ENCODE measurements at regions not wholly inside any gene's neighbourhood (a gene's known extent, or its start where the extent isn't known, plus 50 kb on each side); places are given as distances from the start of the nearest gene placed in this dataset.

GRCh38 chr13:91269237-91269636 is 78.2 kb upstream of the MIR17HG start:
- no peak overlapping the region for H3K4me2 ChIP-seq (ENCODE audit: low read depth, low read length)
- ATAC-seq (ENCODE audit: low read depth) (no peak), DNase-seq (no peak)
- no peak overlapping the region for H2AK5ac ChIP-seq (ENCODE audit: low read depth, low read length)
- no peak overlapping the region for H3K14ac ChIP-seq (replicated peaks; ENCODE audit: low read depth, low read length)
- H3K4me1 ChIP-seq (ENCODE audit: control insufficient read depth, insufficient read depth, low read length) = no peaks in the 10 kb centered on the region
- no peak overlapping the region for H3K18ac ChIP-seq (ENCODE audit: low read depth, low read length)
- H3K9me1 ChIP-seq (ENCODE audit: insufficient read depth, low read length) = no peaks in the 10 kb centered on the region
- H3K4me3 ChIP-seq (ENCODE audit: insufficient read depth, low read depth, low read length) = no peak overlapping the region
- no peak overlapping the region for H2BK120ac ChIP-seq (ENCODE audit: low read depth, low read length)
- H3K27me3 ChIP-seq (ENCODE audit: control insufficient read depth, insufficient read depth, low read length) = no peaks in the 10 kb centered on the region
- H3K36me3 ChIP-seq (ENCODE audit: control insufficient read depth, insufficient read depth, low read length) = no peaks in the 10 kb centered on the region
- no peak overlapping the region for H2BK20ac ChIP-seq (ENCODE audit: low read depth, low read length)
- intact Hi-C loops (cut with micrococcal nuclease) (no loop called here), dilution Hi-C loops (cut with HindIII; ENCODE audit: low sequenced_read_pairs, unreplicated experiment) (no loop called here), in situ Hi-C loops (cut with MboI; ENCODE audit: low sequenced_read_pairs) (no loop called here)
- no peak overlapping the region for H3K56ac ChIP-seq (ENCODE audit: extremely low read depth, insufficient read depth, low read length)
- H3K79me1 ChIP-seq (ENCODE audit: low read depth in 1 of 2, low read length in 2 of 2) = no peaks in the 10 kb centered on the region
- no peak overlapping the region for H2AFZ ChIP-seq (replicated peaks; ENCODE audit: low read length, poor library complexity)
- H3K9me3 ChIP-seq (ENCODE audit: control insufficient read depth, insufficient read depth, low read length) = no peaks in the 10 kb centered on the region
- CTCF ChIA-PET = no interaction called here
- H4K8ac ChIP-seq (ENCODE audit: low read depth in 2 of 2, low read length in 2 of 2) = no peak overlapping the region
- POLR2A ChIA-PET (ENCODE audit: unreplicated experiment) = no interaction called here
- H4K5ac ChIP-seq (ENCODE audit: low read depth, low read length) = no peak overlapping the region
- H2AK9ac ChIP-seq (replicated peaks; ENCODE audit: low read depth, low read length, poor library complexity) = no peak overlapping the region
- H3K4ac ChIP-seq (ENCODE audit: low read depth, low read length) = no peak overlapping the region
- H3K27ac ChIP-seq (ENCODE audit: insufficient read depth, low read length) = no peak overlapping the region
- no peak overlapping the region for H2BK5ac ChIP-seq (ENCODE audit: low read depth, low read length, poor library complexity, severe bottlenecking)
- no peak overlapping the region for H2BK15ac ChIP-seq (ENCODE audit: low read depth, low read length)
- no CpG with 5 or more reads among the region's 1 CpG for WGBS, 2 experiments (ENCODE audit: extremely low coverage in 2 of 2, insufficient read length in 1 of 2)
- H3K9ac ChIP-seq (ENCODE audit: low read depth, low read length) = no peak overlapping the region
- no TSS peak for BruUV-seq (replicated peaks)
- no peaks in the 10 kb centered on the region for H4K20me1 ChIP-seq (ENCODE audit: insufficient read depth, low read length)
- peak; percentile 19; the same call in 1 of the 2 replicates for TF ChIP-seq MAFK (IDR thresholded peaks at IDR 0.05; ENCODE audit: low read depth, low read length)
- TF ChIP-seq CTCF (conservative IDR thresholded peaks at IDR 0.05; ENCODE audit: low read depth, low read length) = no peak
- no peak overlapping the region for H3K23ac ChIP-seq (ENCODE audit: low read depth, low read length)
- H4K91ac ChIP-seq (ENCODE audit: insufficient read depth, low read depth, low read length) = no peak overlapping the region

All from IMR-90 (cell line).